ENCODE measurements at regions not wholly inside any gene's neighbourhood (a gene's known extent, or its start where the extent isn't known, plus 50 kb on each side); places are given as distances from the start of the nearest gene placed in this dataset.
A peak's percentile ranks its signal among the peaks of the same experiment; 100 is the strongest.

- intact Hi-C loops (cut with DNase I), result loop anchor here in 9 of 10 donors (2.0 to 10.0 kb wide), 8 partner anchors 82 to 425 kb away; partner anchors contain the start of gene HOXD8 (in 2 of the 9)
- Histone ChIP-seq H3K9me3 (no peaks in the 10 kb centered on the region), H3K4me1 (peaks cover 0 to 22% (median 17%) of the 10 kb centered on the region in 9 donors), H3K27me3 (peaks cover 0 to 61% (median 29%) of the 10 kb centered on the region in 7 donors), H3K27ac (peak overlapping the region in 1 of 10 donors; percentile 64), H3K4me3 (no peak overlapping the region), H3K36me3 (no peaks in the 10 kb centered on the region)
- TF ChIP-seq CTCF (IDR thresholded peaks at IDR 0.05), result no peak
- WGBS, 2 donors, result 68 to 74% methylated on average over 1 of the region's 1 CpG
- ATAC-seq (peak in 5 of 8 donors; percentile 28 to 71 (median 42)), DNase-seq (no peak)
Measured at GRCh38 chr2:176552501-176553135, 283.4 kb downstream of the MTX2 start.

- peak; percentile 38 to 61 for DNase-seq
- no peaks in the 10 kb centered on the region for H3K36me3 ChIP-seq
- WGBS, 2 donors, result 0 to 1% methylated on average over 16 of the region's 16 CpGs
- ATAC-seq, result peak; percentile 74 to 89 (median 84)
- H3K9me3 ChIP-seq, result no peaks in the 10 kb centered on the region
- peak in 5 of 9 donors; percentile 6 to 39 (median 31) for TF ChIP-seq CTCF (IDR thresholded peaks at IDR 0.05)
- H3K27ac ChIP-seq, result peak overlapping the region in 7 of 10 donors; percentile 33 to 64 (median 59)
- H3K4me1 ChIP-seq, result peaks cover 0 to 22% (median 17%) of the 10 kb centered on the region in 9 donors
- peaks cover 0 to 67% (median 32%) of the 10 kb centered on the region in 7 donors for H3K27me3 ChIP-seq
- intact Hi-C loops (cut with DNase I), result loop anchor here (1.0 to 10.0 kb wide), 12 partner anchors 81 to 426 kb away; partner anchors contain the start of gene HOXD8 (in 2 of the 10)
- peak overlapping the region in 9 of 10 donors; percentile 32 to 59 (median 45) for H3K4me3 ChIP-seq
Measured at GRCh38 chr2:176553685-176554100, 284.5 kb downstream of the MTX2 start.

- Histone ChIP-seq H3K27me3 (peaks cover 0 to 67% (median 35%) of the 10 kb centered on the region in 7 donors), H3K27ac (peak overlapping the region in 8 of 10 donors; percentile 15 to 64 (median 53)), H3K9me3 (no peaks in the 10 kb centered on the region), H3K36me3 (no peaks in the 10 kb centered on the region), H3K4me1 (peaks cover 0 to 22% (median 17%) of the 10 kb centered on the region in 9 donors), H3K4me3 (peak overlapping the region in 9 of 10 donors; percentile 32 to 59 (median 45))
- ATAC-seq (peak; percentile 62 to 90 (median 76)), DNase-seq (peak; percentile 11 to 38)
- intact Hi-C loops (cut with DNase I), result loop anchor here (1.0 to 10.0 kb wide), 12 partner anchors 80 to 427 kb away; partner anchors contain the start of gene HOXD8 (in 2 of the 10)
- peak; percentile 66 to 86 (median 76) for TF ChIP-seq CTCF (IDR thresholded peaks at IDR 0.05)
- 10 to 11% methylated on average over 17 of the region's 17 CpGs for WGBS, 2 donors
Measured at GRCh38 chr2:176554101-176555048, 285.1 kb downstream of the MTX2 start.

- intact Hi-C loops (cut with DNase I), result loop anchor here in 9 of 10 donors (2.0 to 10.0 kb wide), 8 partner anchors 80 to 414 kb away; no protein-coding TSS in a partner anchor
- no peak for TF ChIP-seq CTCF (IDR thresholded peaks at IDR 0.05)
- ATAC-seq (no peak), DNase-seq (no peak)
- 74 to 77% methylated on average over 5 of the region's 5 CpGs for WGBS, 2 donors
- Histone ChIP-seq H3K4me3 (no peak overlapping the region), H3K27ac (no peak overlapping the region), H3K27me3 (peaks cover 0 to 60% (median 38%) of the 10 kb centered on the region in 7 donors), H3K4me1 (peaks cover 0 to 22% (median 16%) of the 10 kb centered on the region in 9 donors), H3K36me3 (no peaks in the 10 kb centered on the region), H3K9me3 (no peaks in the 10 kb centered on the region)
Measured at GRCh38 chr2:176555112-176555511, 285.9 kb downstream of the MTX2 start.

All from heart right ventricle (tissue), 16 donors.